Ectodermal cell (in vitro differentiated cells): ENCODE measurements at regions not wholly inside any gene's neighbourhood (a gene's known extent, or its start where the extent isn't known, plus 50 kb on each side); places are given as distances from the start of the nearest gene placed in this dataset.

Source experiments
- H3K27ac ChIP-seq: 2 replicates; pipeline ENCODE4 v1.7.0; 2013; ENCODE audit warnings: mild to moderate bottlenecking, low read depth, low read length; ENCODE audit not compliant: insufficient read depth, poor library complexity, severe bottlenecking
- H3K27me3 ChIP-seq: 2 replicates; pipeline ENCODE4 v1.7.0; 2013; ENCODE audit warnings: mild to moderate bottlenecking, low read length; ENCODE audit not compliant: insufficient read depth, control insufficient read depth, poor library complexity, severe bottlenecking
- H3K36me3 ChIP-seq: one replicate; pipeline ENCODE4 v1.7.0; 2013; ENCODE audit warnings: low read length; ENCODE audit not compliant: control insufficient read depth, insufficient read depth
- H3K4me1 ChIP-seq: one replicate; pipeline ENCODE4 v1.7.0; 2013; ENCODE audit warnings: low read length; ENCODE audit not compliant: control insufficient read depth, insufficient read depth
- H3K4me3 ChIP-seq: 2 replicates; pipeline ENCODE4 v1.7.0; 2013; ENCODE audit warnings: low read depth, low read length, control low read depth; ENCODE audit not compliant: insufficient read depth
- H3K9me3 ChIP-seq: 2 replicates; pipeline ENCODE4 v1.7.0; 2013; ENCODE audit warnings: mild to moderate bottlenecking, low read length, moderate library complexity; ENCODE audit not compliant: control insufficient read depth
- WGBS, 2 experiments: methylation state at CpG; one replicate each; pipeline ENCODE4 v1.1.7; 2013; ENCODE audit warnings: missing lambda C conversion rate in 2 of 2; 5-methylcytosine and 5-hydroxymethylcytosine counted together

DNA sequence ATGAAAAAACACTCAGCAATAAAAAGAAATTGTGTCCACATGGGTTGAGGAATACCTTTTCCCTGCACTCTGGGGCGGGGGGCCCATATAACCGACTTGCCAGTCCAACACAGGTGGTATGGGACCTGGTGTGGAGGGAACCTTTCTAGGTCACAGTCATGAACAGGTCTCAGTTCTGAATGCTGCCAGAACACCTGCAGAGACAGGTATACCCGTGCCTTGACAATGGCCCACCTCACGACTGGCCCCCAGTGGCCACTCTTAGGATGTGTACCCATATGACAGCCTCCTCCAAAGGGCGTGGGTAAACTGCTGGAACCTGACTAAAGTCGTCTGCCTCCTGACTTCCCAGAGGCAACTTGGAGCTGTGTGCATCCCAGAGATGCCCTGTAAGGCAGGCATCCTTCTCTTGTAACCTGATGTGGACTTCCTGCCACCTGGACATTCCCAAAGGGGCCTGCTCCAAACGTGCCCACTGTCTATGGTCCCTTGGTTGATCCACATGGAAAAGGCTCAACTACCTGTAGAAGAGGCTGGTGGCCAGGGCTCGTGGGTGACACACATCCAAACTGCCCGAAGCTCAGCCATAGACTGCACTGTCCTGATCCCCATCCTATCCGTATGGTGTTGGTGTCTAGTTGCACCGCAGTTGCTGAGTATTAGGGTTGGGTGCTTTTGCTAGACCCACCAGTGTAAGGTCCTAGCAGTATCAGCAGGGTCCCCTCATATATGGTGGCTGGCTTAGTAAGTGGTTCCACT, 859.3 kb downstream of the BRD1 start:
- H3K36me3 ChIP-seq = no peaks in the 10 kb centered on the region
- H3K27ac ChIP-seq = no peak overlapping the region
- H3K9me3 ChIP-seq = no peaks in the 10 kb centered on the region
- H3K4me3 ChIP-seq = no peak overlapping the region
- H3K4me1 ChIP-seq = no peaks in the 10 kb centered on the region
- H3K27me3 ChIP-seq = no peaks in the 10 kb centered on the region
- WGBS, 2 experiments = 58 to 61% methylated on average over 11 of the region's 11 CpGs

- Histone ChIP-seq H3K4me1 (peaks cover 7% of the 10 kb centered on the region), H3K36me3 (no peaks in the 10 kb centered on the region), H3K27me3 (no peaks in the 10 kb centered on the region), H3K27ac (no peak overlapping the region), H3K9me3 (no peaks in the 10 kb centered on the region), H3K4me3 (no peak overlapping the region)
- WGBS, 2 experiments = no CpG with 5 or more reads among the region's 1 CpG
Observed at GRCh38 chr22:48963405-48963804, 864.3 kb downstream of the BRD1 start.

DNA sequence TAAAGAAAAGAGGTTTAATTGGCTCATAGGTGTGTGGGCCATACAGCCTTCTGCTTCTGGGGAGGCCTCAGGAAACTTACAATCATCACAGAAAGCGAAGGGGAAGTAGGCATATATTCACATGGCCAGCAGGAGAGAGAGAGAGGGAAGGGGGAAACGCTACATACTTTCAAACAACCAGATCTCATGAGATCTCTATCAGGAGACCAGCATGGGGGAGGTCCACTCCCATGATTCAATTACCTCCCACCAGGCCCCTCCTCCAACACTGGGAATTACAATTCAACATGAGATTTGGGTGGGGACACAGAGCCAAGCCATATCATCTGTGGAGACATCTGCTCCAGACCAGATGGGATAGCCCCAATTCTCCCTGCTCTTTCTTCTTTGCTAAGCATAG, 866.0 kb downstream of the BRD1 start:
- Histone ChIP-seq H3K36me3 (no peaks in the 10 kb centered on the region), H3K27me3 (no peaks in the 10 kb centered on the region), H3K9me3 (no peaks in the 10 kb centered on the region), H3K4me1 (peaks cover 7% of the 10 kb centered on the region), H3K27ac (no peak overlapping the region), H3K4me3 (no peak overlapping the region)
- 83 to 100% methylated on average over 1 to 2 of the region's 2 CpGs for WGBS, 2 experiments

DNA sequence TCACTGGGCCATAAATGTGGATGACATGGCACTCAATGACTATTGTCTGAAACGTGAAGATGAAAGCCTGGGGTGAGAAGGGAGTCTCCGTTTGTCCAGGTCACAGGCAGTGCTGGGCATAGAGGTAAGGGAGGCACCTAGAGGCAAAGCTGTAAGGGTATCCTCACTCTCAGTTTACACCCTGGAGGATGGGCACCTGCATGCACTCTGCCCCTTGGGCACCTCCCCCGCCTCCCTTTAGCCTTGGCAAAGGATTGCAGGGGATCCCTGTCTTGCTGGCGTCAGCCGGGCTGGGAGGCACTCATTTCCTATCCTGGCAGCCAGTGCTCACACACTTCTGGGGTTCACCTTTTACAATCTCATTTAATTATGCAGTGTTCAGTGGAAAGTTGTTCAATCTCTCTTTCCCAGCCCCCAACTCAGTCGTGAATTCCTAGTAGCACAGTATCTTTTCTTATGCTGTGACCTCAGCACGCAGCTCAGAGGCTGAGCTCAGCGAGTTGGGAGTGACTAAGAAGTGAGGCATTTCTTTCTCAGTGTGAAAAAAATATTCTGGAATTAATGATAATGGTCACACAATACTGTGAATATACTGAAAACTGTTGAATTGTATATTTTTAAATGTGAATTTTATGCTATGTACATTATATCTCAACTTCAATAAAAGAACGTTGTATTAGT, 866.6 kb downstream of the BRD1 start:
- Histone ChIP-seq H3K27ac (no peak overlapping the region), H3K4me3 (no peak overlapping the region), H3K36me3 (no peaks in the 10 kb centered on the region), H3K9me3 (no peaks in the 10 kb centered on the region), H3K4me1 (peaks cover 7% of the 10 kb centered on the region), H3K27me3 (no peaks in the 10 kb centered on the region)
- 78 to 79% methylated on average over 8 to 9 of the region's 9 CpGs for WGBS, 2 experiments

DNA sequence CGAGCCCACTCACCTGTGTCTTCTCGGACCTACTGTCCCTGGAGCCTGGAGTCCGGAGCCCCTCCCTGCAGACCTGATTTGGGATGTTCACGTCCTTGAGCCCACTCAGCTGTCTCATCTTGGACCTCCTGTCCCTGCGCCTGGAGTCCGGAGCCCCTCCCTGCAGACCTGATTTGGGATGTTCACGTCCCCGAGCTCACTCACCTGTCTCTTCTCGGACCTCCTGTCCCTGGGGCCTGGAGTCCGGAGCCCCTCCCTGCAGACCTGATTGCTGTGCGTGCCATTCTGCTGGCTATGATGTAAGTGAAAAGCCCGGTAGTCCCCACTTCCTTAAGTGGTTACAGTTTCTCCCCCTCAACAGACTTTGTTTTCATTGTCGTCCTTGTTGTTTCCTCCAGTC, 867.1 kb downstream of the BRD1 start:
- H3K27ac ChIP-seq = no peak overlapping the region

GRCh38 chr22:48959496-48959895, 868.2 kb downstream of the BRD1 start:
- H3K4me1 ChIP-seq = peaks cover 7% of the 10 kb centered on the region
- 91 to 92% methylated on average over 8 of the region's 8 CpGs for WGBS, 2 experiments
- no peaks in the 10 kb centered on the region for H3K9me3 ChIP-seq
- H3K27me3 ChIP-seq = no peaks in the 10 kb centered on the region
- no peak overlapping the region for H3K27ac ChIP-seq
- H3K4me3 ChIP-seq = no peak overlapping the region
- no peaks in the 10 kb centered on the region for H3K36me3 ChIP-seq

More for the DNA sequence above, 867.1 kb downstream of the BRD1 start:
- WGBS, 2 experiments = 88 to 91% methylated on average over 13 of the region's 13 CpGs
- Histone ChIP-seq H3K9me3 (no peaks in the 10 kb centered on the region), H3K27me3 (no peaks in the 10 kb centered on the region), H3K36me3 (no peaks in the 10 kb centered on the region), H3K4me3 (no peak overlapping the region), H3K4me1 (peaks cover 7% of the 10 kb centered on the region)

- Histone ChIP-seq H3K4me1 (peaks cover 7% of the 10 kb centered on the region), H3K27ac (no peak overlapping the region), H3K27me3 (no peaks in the 10 kb centered on the region), H3K9me3 (no peaks in the 10 kb centered on the region), H3K4me3 (no peak overlapping the region), H3K36me3 (no peaks in the 10 kb centered on the region)
- WGBS, 2 experiments = 85 to 96% methylated on average over 5 of the region's 5 CpGs
Observed at GRCh38 chr22:48957987-48958321, 869.7 kb downstream of the BRD1 start.

- H3K36me3 ChIP-seq = no peaks in the 10 kb centered on the region
- peaks cover 4% of the 10 kb centered on the region for H3K4me1 ChIP-seq
- no peaks in the 10 kb centered on the region for H3K9me3 ChIP-seq
- H3K27ac ChIP-seq = no peak overlapping the region
- 89 to 91% methylated on average over 21 of the region's 21 CpGs for WGBS, 2 experiments
- no peaks in the 10 kb centered on the region for H3K27me3 ChIP-seq
- H3K4me3 ChIP-seq = no peak overlapping the region
Observed at GRCh38 chr22:48957311-48957986, 870.2 kb downstream of the BRD1 start.

GRCh38 chr22:48955351-48956311, 872.0 kb downstream of the BRD1 start:
- Histone ChIP-seq H3K4me1 (no peaks in the 10 kb centered on the region), H3K27ac (no peak overlapping the region), H3K27me3 (no peaks in the 10 kb centered on the region), H3K36me3 (no peaks in the 10 kb centered on the region), H3K9me3 (no peaks in the 10 kb centered on the region), H3K4me3 (no peak overlapping the region)
- WGBS, 2 experiments = 88 to 89% methylated on average over 36 of the region's 36 CpGs
